Tibial nerve (tissue), 4 donors: ENCODE measurements at regions not wholly inside any gene's neighbourhood (a gene's known extent, or its start where the extent isn't known, plus 50 kb on each side); places are given as distances from the start of the nearest gene placed in this dataset.

Experiments
- EP300 ChIP-seq, 2 donors: sonication (generic); formaldehyde crosslinking; IDR thresholded peaks; one replicate each; pipeline ENCODE4 v1.6.1; 2017; ENCODE audit warnings: antibody characterized with exemption in 2 of 2, mild to moderate bottlenecking in 1 of 2
- POLR2A ChIP-seq, 2 donors: fragments of 450-650 bp; IDR thresholded peaks; one replicate each; pipeline ENCODE4 v1.6.1; 2017; ENCODE audit warnings: antibody characterized with exemption in 2 of 2, mild to moderate bottlenecking in 2 of 2, moderate library complexity in 2 of 2
- TF ChIP-seq, protein P1 (sequence below), 5 experiments: fragments of 200-600 bp in 3 of 5; fragments of 450-650 bp in 2 of 5; sonication (generic) in 3 of 5; IDR thresholded peaks; one replicate each; pipeline ENCODE4 v1.5.1; 2016 to 2019; ENCODE audit warnings: antibody characterized with exemption in 5 of 5, mild to moderate bottlenecking in 3 of 5, moderate library complexity in 2 of 5

DNA sequence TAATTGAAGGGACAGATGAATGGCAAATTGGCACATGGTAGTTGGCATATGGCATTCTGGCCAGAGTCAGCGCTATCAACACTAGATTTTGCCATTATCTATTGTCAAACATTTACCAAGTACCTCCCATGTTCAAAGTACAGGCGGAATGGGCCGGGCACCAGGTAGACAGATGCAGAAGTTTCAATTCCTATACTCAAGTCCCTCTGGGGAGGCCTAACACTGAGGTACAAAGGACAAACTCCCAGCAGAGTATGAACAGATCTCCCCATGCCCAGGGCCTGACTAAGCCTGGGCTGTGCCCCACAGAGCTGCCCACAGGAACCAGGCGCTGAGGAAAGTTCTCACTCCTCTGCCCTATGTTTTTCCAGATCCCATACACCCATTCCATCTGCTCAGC is 257.5 kb upstream of the KLHL29 start:
- TF ChIP-seq EP300 (IDR thresholded peaks at IDR 0.05): no peak
- TF ChIP-seq, protein P1, sequence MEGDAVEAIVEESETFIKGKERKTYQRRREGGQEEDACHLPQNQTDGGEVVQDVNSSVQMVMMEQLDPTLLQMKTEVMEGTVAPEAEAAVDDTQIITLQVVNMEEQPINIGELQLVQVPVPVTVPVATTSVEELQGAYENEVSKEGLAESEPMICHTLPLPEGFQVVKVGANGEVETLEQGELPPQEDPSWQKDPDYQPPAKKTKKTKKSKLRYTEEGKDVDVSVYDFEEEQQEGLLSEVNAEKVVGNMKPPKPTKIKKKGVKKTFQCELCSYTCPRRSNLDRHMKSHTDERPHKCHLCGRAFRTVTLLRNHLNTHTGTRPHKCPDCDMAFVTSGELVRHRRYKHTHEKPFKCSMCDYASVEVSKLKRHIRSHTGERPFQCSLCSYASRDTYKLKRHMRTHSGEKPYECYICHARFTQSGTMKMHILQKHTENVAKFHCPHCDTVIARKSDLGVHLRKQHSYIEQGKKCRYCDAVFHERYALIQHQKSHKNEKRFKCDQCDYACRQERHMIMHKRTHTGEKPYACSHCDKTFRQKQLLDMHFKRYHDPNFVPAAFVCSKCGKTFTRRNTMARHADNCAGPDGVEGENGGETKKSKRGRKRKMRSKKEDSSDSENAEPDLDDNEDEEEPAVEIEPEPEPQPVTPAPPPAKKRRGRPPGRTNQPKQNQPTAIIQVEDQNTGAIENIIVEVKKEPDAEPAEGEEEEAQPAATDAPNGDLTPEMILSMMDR (IDR thresholded peaks at IDR 0.05): no peak
- TF ChIP-seq POLR2A (IDR thresholded peaks at IDR 0.05): no peak
